A549 (cell line): ENCODE measurements at regions not wholly inside any gene's neighbourhood (a gene's known extent, or its start where the extent isn't known, plus 50 kb on each side); places are given as distances from the start of the nearest gene placed in this dataset.

Experiments
- ATAC-seq, 2 experiments: fragments of 200-7000 bp in 1 of 2; fragments of >200 bp in 1 of 2; cut with Nextera tagmentation in 1 of 2; cut with Tn5 transposase in 1 of 2; 3 replicates each; pipeline versions ENCODE4 v1.8.0 to v1.9.1; 2018 to 2020; ENCODE audit warnings: mild to moderate bottlenecking in 1 of 2, moderate library complexity in 1 of 2
- CTCF ChIA-PET: fragments of 300-600 bp; sonication (Branson Sonifier 250); formaldehyde crosslinking; extraction: SDS; loops from one replicate; lab custom pipeline; 2021; ENCODE audit warnings: antibody characterized with exemption, inconsistent platforms; lab: Yijun Ruan, JAX
- POLR2A ChIA-PET: fragments of 350-600 bp; formaldehyde crosslinking; extraction: SDS; loops from one replicate; lab custom pipeline; 2021; ENCODE audit warnings: antibody characterized with exemption, inconsistent platforms; lab: Yijun Ruan, JAX
- DNase-seq, 2 experiments: peaks; one replicate each; pipeline versions ENCODE4 v3.0.0 to v3.0.0-alpha.2; 2011 to 2016; ENCODE audit warnings: low read depth in 1 of 2, low spot score in 1 of 2
- FAIRE-seq: peaks from 2 replicates; lab custom pipeline; 2011; peaks lifted over from hg19 to GRCh38; lab: Jason Lieb, UNC
- H3K27ac ChIP-seq, 2 experiments: fragments of >200 bp; sonication (Bioruptor Twin); formaldehyde crosslinking; 3 replicates each; pipeline ENCODE4 v1.5.1; 2016 to 2017
- H3K4me1 ChIP-seq: fragments of >200 bp; sonication (Bioruptor Twin); formaldehyde crosslinking; 3 replicates; pipeline ENCODE4 v1.6.1; 2016
- H3K4me2 ChIP-seq: fragments of >200 bp; sonication (Bioruptor Twin); formaldehyde crosslinking; 3 replicates; pipeline ENCODE4 v1.6.1; 2016
- H3K4me3 ChIP-seq: fragments of >200 bp; sonication (Bioruptor Twin); formaldehyde crosslinking; 3 replicates; pipeline ENCODE4 v1.5.1; 2016
- H3K9me3 ChIP-seq: fragments of >200 bp; sonication (Bioruptor Twin); formaldehyde crosslinking; 3 replicates; pipeline ENCODE4 v1.6.1; 2016
- BCL3 ChIP-seq: fragments of >200 bp; sonication (Bioruptor Twin); formaldehyde crosslinking; IDR thresholded peaks from 3 replicates; pipeline ENCODE4 v1.6.1; 2016
- BHLHE40 ChIP-seq: IDR thresholded peaks from 2 replicates; pipeline ENCODE4 v1.6.1; 2012; ENCODE audit warnings: low read depth, low read length, inconsistent platforms
- CEBPB ChIP-seq, 2 experiments: fragments of >200 bp in 1 of 2; sonication (Bioruptor Twin) in 1 of 2; formaldehyde crosslinking in 1 of 2; IDR thresholded peaks; 2 replicates each; pipeline ENCODE4 v1.6.1; 2012 to 2016
- CTCF ChIP-seq: fragments of >200 bp; sonication (Bioruptor Twin); formaldehyde crosslinking; IDR thresholded peaks from 3 replicates; pipeline ENCODE4 v1.5.1; 2016
- GATA3 ChIP-seq: IDR thresholded peaks from 2 replicates; pipeline ENCODE4 v1.6.1; 2012; ENCODE audit warnings: borderline replicate concordance
- HMGXB4 ChIP-seq: fragments of 250-450 bp; sonication (Bioruptor Pico); IDR thresholded peaks from 2 replicates; pipeline ENCODE4 v1.5.0; 2021; ENCODE audit warnings: mild to moderate bottlenecking, moderate library complexity, borderline replicate concordance
- HOXA7 ChIP-seq: fragments of 250-450 bp; sonication (Bioruptor Pico); IDR thresholded peaks from 2 replicates; pipeline ENCODE4 v1.5.0; 2020; ENCODE audit warnings: mild to moderate bottlenecking, moderate library complexity
- MAFK ChIP-seq: fragments of 450-650 bp; IDR thresholded peaks from 2 replicates; pipeline ENCODE4 v1.6.1; 2014; ENCODE audit not compliant: partially characterized antibody
- MAX ChIP-seq: IDR thresholded peaks from 2 replicates; pipeline ENCODE4 v1.6.1; 2012
- MAZ ChIP-seq: fragments of 150-350 bp; IDR thresholded peaks from 2 replicates; pipeline ENCODE4 v1.6.1; 2014; ENCODE audit warnings: antibody characterized with exemption, low read depth, low read length, borderline replicate concordance
- NPAS2 ChIP-seq: fragments of 250-450 bp; sonication (Bioruptor Pico); IDR thresholded peaks from 2 replicates; pipeline ENCODE4 v1.8.0; 2022; ENCODE audit warnings: mild to moderate bottlenecking, moderate library complexity, borderline replicate concordance
- RAD21 ChIP-seq, 2 experiments: fragments of >200 bp in 1 of 2; sonication (Bioruptor Twin) in 1 of 2; formaldehyde crosslinking in 1 of 2; IDR thresholded peaks in 1 of 2; conservative IDR thresholded peaks in 1 of 2; 2 replicates in 1 of 2; 3 replicates in 1 of 2; pipeline ENCODE4 v1.6.1; 2012 to 2018; ENCODE audit warnings: inconsistent platforms in 1 of 2
- RCOR1 ChIP-seq: fragments of 150-350 bp; IDR thresholded peaks from 2 replicates; pipeline ENCODE4 v1.6.1; 2014; ENCODE audit warnings: antibody characterized with exemption, low read length, low read depth
- SMC3 ChIP-seq: fragments of >200 bp; sonication (Bioruptor Twin); formaldehyde crosslinking; IDR thresholded peaks from 3 replicates; pipeline ENCODE4 v1.6.1; 2018; ENCODE audit warnings: inconsistent platforms
- SREBF2 ChIP-seq: fragments of 450-650 bp; IDR thresholded peaks from 2 replicates; pipeline ENCODE4 v1.6.1; 2014; ENCODE audit warnings: mild to moderate bottlenecking, moderate library complexity
- TFCP2L1 ChIP-seq: fragments of 250-450 bp; sonication (Bioruptor Pico); IDR thresholded peaks from 2 replicates; pipeline ENCODE4 v1.5.0; 2021; ENCODE audit warnings: mild to moderate bottlenecking
- ZC3H11A ChIP-seq: fragments of 450-650 bp; IDR thresholded peaks from 2 replicates; pipeline ENCODE4 v1.6.1; 2014; ENCODE audit warnings: antibody characterized with exemption, mild to moderate bottlenecking
- ZNF302 ChIP-seq: fragments of 250-450 bp; sonication (Bioruptor Pico); IDR thresholded peaks from 2 replicates; pipeline ENCODE4 v1.9.0; 2021; ENCODE audit warnings: inconsistent platforms, mild to moderate bottlenecking, moderate library complexity
- WGBS: methylation state at CpG from one replicate; pipeline ENCODE4 v1.1.6; 2017; ENCODE audit errors: missing lambda C conversion rate; 5-methylcytosine and 5-hydroxymethylcytosine counted together
- small RNA-seq, 6 experiments: library from RNA; depleted of rRNA; stranded (forward); fragments of <200 nt; gene quantifications; one replicate each; pipeline ENCODE3, GENCODE V24; 2012

GRCh38 chr15:93139436-93139835 lies 50.4 kb upstream of the RGMA start:
- Histone ChIP-seq H3K9me3 (no peaks in the 10 kb centered on the region; the same call in 2 of the 3 replicates), H3K4me3 (no peak overlapping the region)
- DNase-seq = no peak
- no peak for ATAC-seq
- ChIA-PET POLR2A (no interaction called here), CTCF (no interaction called here)
- WGBS = 42% methylated on average over 8 of the region's 8 CpGs
- TF ChIP-seq TFCP2L1 (no peak), SMC3 (no peak), GATA3 (no peak), CTCF (no peak), HOXA7 (no peak), RAD21 (conservative IDR thresholded peaks at IDR 0.05 in 1 of 2, IDR thresholded peaks at IDR 0.05 in 1 of 2) (no peak), BCL3 (no peak), ZNF302 (CRISPR knock-in tag) (no peak), BHLHE40 (no peak), MAFK (no peak), CEBPB (IDR thresholded peaks at IDR 0.05) (no peak), MAX (no peak), HMGXB4 (CRISPR knock-in tag) (no peak)
- TF ChIP-seq, all 56 proteins: peak for 0
- no peaks in the 10 kb centered on the region for H3K4me1 ChIP-seq
- no peak for FAIRE-seq
- no peak overlapping the region for H3K4me2 ChIP-seq
- H3K27ac ChIP-seq = no peak overlapping the region

GRCh38 chr15:93138681-93139250 lies 49.8 kb upstream of the RGMA start:
- H3K9me3 ChIP-seq = no peaks in the 10 kb centered on the region; the same call in 2 of the 3 replicates
- TF ChIP-seq RCOR1 (no peak), RAD21 (conservative IDR thresholded peaks at IDR 0.05 in 1 of 2, IDR thresholded peaks at IDR 0.05 in 1 of 2) (no peak), ZC3H11A (no peak), SREBF2 (no peak), NPAS2 (CRISPR knock-in tag) (no peak), MAZ (no peak), SMC3 (no peak)
- no peak overlapping the region for H3K27ac ChIP-seq
- no peak overlapping the region for H3K4me2 ChIP-seq
- DNase-seq (no peak), ATAC-seq (no peak), FAIRE-seq (no peak)
- 65% methylated on average over 3 of the region's 3 CpGs for WGBS
- no peaks in the 10 kb centered on the region for H3K4me1 ChIP-seq
- H3K4me3 ChIP-seq = no peak overlapping the region
- POLR2A ChIA-PET = no interaction called here
- CTCF ChIA-PET = no interaction called here

Small RNA genes in the stretch of these regions (small RNA-seq; reads per million reads assigned to genes)
- 0 reads per million in 6 experiments for gene AC103996.1
- 0 reads per million in 6 experiments for gene AC112693.2
